ENCODE measurements at regions not wholly inside any gene's neighbourhood (a gene's known extent, or its start where the extent isn't known, plus 50 kb on each side); places are given as distances from the start of the nearest gene placed in this dataset.

- ChIA-PET POLR2A (no interaction called here), CTCF (no interaction called here)
- no peaks in the 10 kb centered on the region for H3K36me3 ChIP-seq (ENCODE audit: control insufficient read depth, insufficient read depth, low read length)
- no peak for TF ChIP-seq CTCF (IDR thresholded peaks at IDR 0.05; ENCODE audit: insufficient read depth, low read depth, low read length)
- H3K4me3 ChIP-seq (ENCODE audit: low read depth, low read length): no peak overlapping the region
- no peak for DNase-seq (ENCODE audit: low read depth)
- no peaks in the 10 kb centered on the region for H3K27me3 ChIP-seq (ENCODE audit: control insufficient read depth, insufficient read depth, low read length)
Observed at GRCh38 chr10:120702032-120702431, 149.1 kb upstream of the WDR11 start.

- H3K27me3 ChIP-seq (ENCODE audit: control insufficient read depth, insufficient read depth, low read length): no peaks in the 10 kb centered on the region
- no peak for TF ChIP-seq CTCF (IDR thresholded peaks at IDR 0.05; ENCODE audit: insufficient read depth, low read depth, low read length)
- POLR2A ChIA-PET: no interaction called here
- H3K4me3 ChIP-seq (ENCODE audit: low read depth, low read length): no peak overlapping the region
- CTCF ChIA-PET: no interaction called here
- no peak for DNase-seq (ENCODE audit: low read depth)
- no peaks in the 10 kb centered on the region for H3K36me3 ChIP-seq (ENCODE audit: control insufficient read depth, insufficient read depth, low read length)
Observed at GRCh38 chr10:120705309-120705708, 145.9 kb upstream of the WDR11 start.

GRCh38 chr10:120710076-120710475 is 141.1 kb upstream of the WDR11 start:
- no peak for TF ChIP-seq CTCF (IDR thresholded peaks at IDR 0.05; ENCODE audit: insufficient read depth, low read depth, low read length)
- ChIA-PET CTCF (interaction anchor here (1.4 kb wide), 1 partner anchor 11 kb away, joined by 3 read pairs; no protein-coding TSS in a partner anchor), POLR2A (no interaction called here)
- Histone ChIP-seq H3K36me3 (ENCODE audit: control insufficient read depth, insufficient read depth, low read length) (no peaks in the 10 kb centered on the region), H3K27me3 (ENCODE audit: control insufficient read depth, insufficient read depth, low read length) (no peaks in the 10 kb centered on the region), H3K4me3 (ENCODE audit: low read depth, low read length) (no peak overlapping the region)
- no peak for DNase-seq (ENCODE audit: low read depth)

GRCh38 chr10:120711860-120712259 is 139.3 kb upstream of the WDR11 start:
- H3K36me3 ChIP-seq (ENCODE audit: control insufficient read depth, insufficient read depth, low read length): no peaks in the 10 kb centered on the region
- ChIA-PET POLR2A (no interaction called here), CTCF (no interaction called here)
- TF ChIP-seq CTCF (IDR thresholded peaks at IDR 0.05; ENCODE audit: insufficient read depth, low read depth, low read length): no peak
- H3K27me3 ChIP-seq (ENCODE audit: control insufficient read depth, insufficient read depth, low read length): no peaks in the 10 kb centered on the region
- DNase-seq (ENCODE audit: low read depth): no peak
- no peak overlapping the region for H3K4me3 ChIP-seq (ENCODE audit: low read depth, low read length)

DNA sequence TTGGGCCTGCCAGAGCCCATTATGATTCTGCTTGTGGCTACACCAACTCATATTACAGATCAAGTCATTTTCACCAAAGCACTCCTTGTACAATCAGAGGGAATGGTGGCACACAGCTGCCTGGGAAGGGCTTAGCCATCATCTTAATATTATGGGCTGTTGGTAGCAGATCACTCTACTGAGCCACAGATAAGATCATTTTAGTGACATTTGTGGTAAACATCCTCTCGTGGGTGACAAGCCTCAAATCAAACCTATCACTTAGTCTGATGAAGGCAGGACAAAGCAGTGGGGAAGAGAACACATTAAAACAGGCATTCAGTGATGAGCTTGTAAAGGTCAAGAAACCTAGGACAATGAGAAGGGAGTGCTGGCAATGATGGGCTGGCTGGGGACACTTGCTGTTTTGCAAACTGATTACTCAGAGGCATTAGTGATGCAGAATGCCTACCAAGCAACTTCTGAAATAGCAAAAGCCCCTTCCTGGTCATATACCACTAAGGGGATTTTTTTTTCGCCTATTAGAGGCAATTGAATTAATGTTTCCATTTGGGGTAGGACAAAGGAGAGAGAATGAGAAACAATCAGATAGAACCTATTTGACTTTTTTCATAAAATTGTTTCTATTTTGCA is 137.5 kb upstream of the WDR11 start:
- no peak for TF ChIP-seq CTCF (IDR thresholded peaks at IDR 0.05; ENCODE audit: insufficient read depth, low read depth, low read length)
- CTCF ChIA-PET: no interaction called here
- no peak overlapping the region for H3K4me3 ChIP-seq (ENCODE audit: low read depth, low read length)
- no peaks in the 10 kb centered on the region for H3K36me3 ChIP-seq (ENCODE audit: control insufficient read depth, insufficient read depth, low read length)
- H3K27me3 ChIP-seq (ENCODE audit: control insufficient read depth, insufficient read depth, low read length): no peaks in the 10 kb centered on the region
- POLR2A ChIA-PET: no interaction called here
- no peak for DNase-seq (ENCODE audit: low read depth)
